Thyroid gland (tissue), 4 donors: ENCODE measurements at regions not wholly inside any gene's neighbourhood (a gene's known extent, or its start where the extent isn't known, plus 50 kb on each side); places are given as distances from the start of the nearest gene placed in this dataset.

Experiments
- POLR2A ChIP-seq, 2 donors: fragments of 450-650 bp; IDR thresholded peaks; one replicate each; pipeline ENCODE4 v1.6.1; 2017; ENCODE audit warnings: antibody characterized with exemption in 2 of 2, mild to moderate bottlenecking in 2 of 2, moderate library complexity in 1 of 2
- TF ChIP-seq, protein P1 (sequence below), 6 experiments: fragments of 200-600 bp in 3 of 6; fragments of 450-650 bp in 3 of 6; sonication (generic) in 3 of 6; IDR thresholded peaks; one replicate each; pipeline ENCODE4 v1.5.1; 2016 to 2019; ENCODE audit warnings: antibody characterized with exemption in 6 of 6, mild to moderate bottlenecking in 2 of 6, inconsistent platforms in 1 of 6, moderate library complexity in 1 of 6

GRCh38 chr3:186425788-186426730 lies 64.0 kb upstream of the DGKG start:
- no peak for TF ChIP-seq POLR2A (IDR thresholded peaks at IDR 0.05)
- TF ChIP-seq, protein P1, sequence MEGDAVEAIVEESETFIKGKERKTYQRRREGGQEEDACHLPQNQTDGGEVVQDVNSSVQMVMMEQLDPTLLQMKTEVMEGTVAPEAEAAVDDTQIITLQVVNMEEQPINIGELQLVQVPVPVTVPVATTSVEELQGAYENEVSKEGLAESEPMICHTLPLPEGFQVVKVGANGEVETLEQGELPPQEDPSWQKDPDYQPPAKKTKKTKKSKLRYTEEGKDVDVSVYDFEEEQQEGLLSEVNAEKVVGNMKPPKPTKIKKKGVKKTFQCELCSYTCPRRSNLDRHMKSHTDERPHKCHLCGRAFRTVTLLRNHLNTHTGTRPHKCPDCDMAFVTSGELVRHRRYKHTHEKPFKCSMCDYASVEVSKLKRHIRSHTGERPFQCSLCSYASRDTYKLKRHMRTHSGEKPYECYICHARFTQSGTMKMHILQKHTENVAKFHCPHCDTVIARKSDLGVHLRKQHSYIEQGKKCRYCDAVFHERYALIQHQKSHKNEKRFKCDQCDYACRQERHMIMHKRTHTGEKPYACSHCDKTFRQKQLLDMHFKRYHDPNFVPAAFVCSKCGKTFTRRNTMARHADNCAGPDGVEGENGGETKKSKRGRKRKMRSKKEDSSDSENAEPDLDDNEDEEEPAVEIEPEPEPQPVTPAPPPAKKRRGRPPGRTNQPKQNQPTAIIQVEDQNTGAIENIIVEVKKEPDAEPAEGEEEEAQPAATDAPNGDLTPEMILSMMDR (IDR thresholded peaks at IDR 0.05): peak in 1 of 6 experiments; percentile 9
